ENCODE measurements at regions not wholly inside any gene's neighbourhood (a gene's known extent, or its start where the extent isn't known, plus 50 kb on each side); places are given as distances from the start of the nearest gene placed in this dataset.
A peak's percentile ranks its signal among the peaks of the same experiment; 100 is the strongest.

GRCh38 chr2:176454893-176455815 is 185.9 kb downstream of the MTX2 start:
- TF ChIP-seq CTCF (conservative IDR thresholded peaks at IDR 0.05): peak; percentile 100
- no peak for TF ChIP-seq EZH2 (IDR thresholded peaks at IDR 0.05; ENCODE audit: low read depth)

All from PC-9 (cell line).